Aorta (tissue), 5 donors: ENCODE measurements at regions not wholly inside any gene's neighbourhood (a gene's known extent, or its start where the extent isn't known, plus 50 kb on each side); places are given as distances from the start of the nearest gene placed in this dataset.

ENCODE experiments used
- ATAC-seq: fragments of 200-7000 bp; cut with Tn5 transposase; one replicate; pipeline ENCODE4 v1.9.1; 2022; ENCODE audit warnings: moderate library complexity; ENCODE audit not compliant: low FRiP score
- DNase-seq, 2 donors: peaks; one replicate each; pipeline ENCODE4 v3.0.0-alpha.2; 2020
- H3K27ac ChIP-seq, 2 donors: one replicate each; pipeline ENCODE4 v1.5.1; 2013; ENCODE audit warnings: low read length in 2 of 2, mild to moderate bottlenecking in 2 of 2, moderate library complexity in 2 of 2, control low read depth in 1 of 2, inconsistent platforms in 1 of 2, low read depth in 1 of 2
- H3K27me3 ChIP-seq, 2 donors: one replicate each; pipeline ENCODE4 v1.6.1; 2013; ENCODE audit warnings: control low read depth in 1 of 2, low read length in 1 of 2, mild to moderate bottlenecking in 1 of 2, moderate library complexity in 1 of 2; ENCODE audit not compliant: insufficient read depth in 2 of 2, control insufficient read depth in 1 of 2
- H3K36me3 ChIP-seq, 2 donors: one replicate each; pipeline ENCODE4 v1.6.1; 2013; ENCODE audit warnings: control low read depth in 1 of 2, low read length in 1 of 2, mild to moderate bottlenecking in 1 of 2; ENCODE audit not compliant: insufficient read depth in 2 of 2, control insufficient read depth in 1 of 2
- H3K4me1 ChIP-seq, 2 donors: one replicate each; pipeline ENCODE4 v1.6.1; 2013; ENCODE audit warnings: low read length in 2 of 2, control low read depth in 1 of 2, mild to moderate bottlenecking in 1 of 2, moderate library complexity in 1 of 2; ENCODE audit not compliant: insufficient read depth in 2 of 2, control insufficient read depth in 1 of 2
- H3K4me3 ChIP-seq, 2 donors: one replicate each; pipeline ENCODE4 v1.5.1; 2013; ENCODE audit warnings: low read length in 2 of 2, control low read depth in 1 of 2, mild to moderate bottlenecking in 1 of 2
- H3K9me3 ChIP-seq: one replicate; pipeline ENCODE4 v1.6.1; 2013; ENCODE audit warnings: mild to moderate bottlenecking, low read length; ENCODE audit not compliant: control insufficient read depth
- WGBS, 2 donors: extraction: QIAGEN DNeasy Blood & Tissue Kit; methylation state at CpG; one replicate each; pipeline ENCODE4 v1.1.7; 2013; 5-methylcytosine and 5-hydroxymethylcytosine counted together
- intact Hi-C, 2 donors: fragments of 100-400 bp; cut with DNase I; formaldehyde crosslinking; loops; one replicate each; pipeline versions ENCODE4 v1.14.2 to v1.15.0; 2022
- donor health status: healthy with polysubstance abuse.
- donor health status: Bipolar disorder and iron deficiency.
- donor health status: DM: no; HTN: no; CAD: no.
- donor health status: DM: no; HTN: no; CAD: no.
- donor health status: DM: yes; HTN: yes; CAD: no.

DNA sequence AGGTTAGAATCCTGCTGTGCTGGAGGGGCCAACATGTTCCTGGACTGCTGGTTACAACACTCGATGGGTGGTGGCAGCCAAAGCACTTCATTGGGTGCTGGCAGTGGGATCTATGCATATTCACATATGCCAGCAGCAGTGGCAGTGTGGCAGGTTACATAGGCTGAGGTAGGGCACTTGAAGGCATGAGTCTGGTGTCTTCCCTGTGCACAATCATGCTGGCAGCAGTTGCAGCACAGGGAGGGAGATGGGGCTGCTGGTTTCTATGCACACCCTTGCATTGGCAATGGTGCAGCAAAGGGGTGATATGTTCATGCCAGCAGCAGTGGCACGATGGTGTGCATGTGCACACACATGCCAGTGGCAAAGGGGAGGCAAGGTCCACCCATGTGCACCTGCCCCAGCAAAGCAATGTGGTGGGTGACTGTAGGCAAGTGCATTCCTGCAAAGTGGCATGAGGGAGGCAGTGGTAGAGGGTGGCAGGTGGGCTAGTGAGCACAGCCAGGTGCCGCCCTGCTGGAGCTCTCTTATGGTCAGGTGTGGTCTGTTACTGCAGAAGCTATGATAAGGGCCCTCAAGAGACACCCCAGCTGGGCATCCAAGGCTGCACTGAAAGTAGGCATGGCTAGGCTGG is 356.2 kb upstream of the STEAP1 start:
- no peak overlapping the region for H3K27ac ChIP-seq
- H3K4me1 ChIP-seq = no peaks in the 10 kb centered on the region
- intact Hi-C loops = no loop called here
- DNase-seq = peak in 1 of 2 donors; percentile 51
- WGBS, 2 donors = 84 to 87% methylated on average over 3 of the region's 3 CpGs
- no peaks in the 10 kb centered on the region for H3K27me3 ChIP-seq
- H3K9me3 ChIP-seq = peaks cover 5% of the 10 kb centered on the region
- H3K36me3 ChIP-seq = no peaks in the 10 kb centered on the region
- peak; percentile 11 for ATAC-seq
- H3K4me3 ChIP-seq = no peak overlapping the region

DNA sequence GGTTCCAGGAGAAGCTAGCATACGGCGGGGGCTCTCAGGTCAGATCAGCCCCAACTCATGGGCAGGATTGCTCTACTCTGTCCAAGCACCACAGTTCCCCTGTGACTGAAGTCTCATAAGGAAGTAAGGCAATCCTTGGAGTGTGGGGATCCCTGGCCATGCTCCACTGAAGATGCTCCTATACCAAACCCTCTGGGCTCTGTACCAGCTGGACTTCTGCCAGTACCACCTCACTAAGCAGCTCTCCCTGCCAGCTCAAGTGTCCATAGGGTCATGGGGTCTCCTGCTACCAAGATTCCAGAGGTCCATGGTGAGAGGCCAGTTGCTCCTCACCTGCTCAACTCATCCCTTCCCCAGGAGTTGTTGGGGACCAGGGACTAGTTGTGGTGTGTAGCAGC is 355.7 kb upstream of the STEAP1 start:
- 92 to 100% methylated on average over 2 of the region's 2 CpGs for WGBS, 2 donors
- no peak for ATAC-seq
- DNase-seq = no peak
- no peaks in the 10 kb centered on the region for H3K36me3 ChIP-seq
- H3K4me1 ChIP-seq = no peaks in the 10 kb centered on the region
- H3K27me3 ChIP-seq = no peaks in the 10 kb centered on the region
- no peak overlapping the region for H3K4me3 ChIP-seq
- H3K9me3 ChIP-seq = peaks cover 4% of the 10 kb centered on the region
- intact Hi-C loops = no loop called here
- H3K27ac ChIP-seq = no peak overlapping the region

DNA sequence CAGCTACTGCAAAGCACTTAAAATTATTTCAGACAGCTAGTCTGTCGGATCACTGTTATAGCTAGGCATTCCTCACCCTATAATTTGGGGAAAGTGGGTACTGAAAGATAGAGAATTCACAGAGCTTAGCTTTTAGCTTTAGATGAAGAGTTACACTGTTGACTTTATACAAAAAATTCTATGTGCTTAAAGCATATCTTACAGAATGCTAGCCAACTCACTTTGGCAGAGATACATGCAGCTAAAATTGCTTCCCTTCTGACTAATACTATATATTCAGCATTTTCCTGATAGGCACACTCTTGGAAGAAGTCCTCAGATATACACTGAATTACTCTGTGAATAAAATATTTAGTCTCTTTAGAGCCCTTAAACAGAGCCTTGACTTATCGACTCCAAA is 353.5 kb upstream of the STEAP1 start:
- Histone ChIP-seq H3K9me3 (peaks cover 3% of the 10 kb centered on the region), H3K4me3 (no peak overlapping the region), H3K27me3 (no peaks in the 10 kb centered on the region), H3K4me1 (no peaks in the 10 kb centered on the region), H3K27ac (no peak overlapping the region), H3K36me3 (no peaks in the 10 kb centered on the region)
- no peak for DNase-seq
- WGBS, 2 donors = 8 to 21% methylated on average over 2 of the region's 2 CpGs
- no peak for ATAC-seq
- intact Hi-C loops = no loop called here

DNA sequence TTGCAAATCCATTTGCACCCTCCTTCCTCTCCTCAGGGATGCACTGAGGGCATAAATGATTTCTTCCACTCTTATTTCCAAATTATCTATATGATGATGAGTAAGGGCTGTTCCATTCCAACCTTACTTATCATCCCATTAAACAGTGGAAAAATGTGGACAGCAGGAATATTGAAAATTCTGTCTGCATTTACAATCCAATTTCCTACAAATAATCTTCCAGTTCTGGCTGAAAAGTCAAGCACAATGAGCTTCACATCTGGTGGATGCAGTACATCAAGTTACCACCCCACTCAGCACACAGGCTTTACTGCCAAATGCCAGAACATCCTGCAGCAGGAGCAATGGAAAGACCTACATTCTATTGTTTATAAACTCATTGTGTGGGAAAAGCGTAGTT is 345.0 kb upstream of the STEAP1 start:
- no peak for ATAC-seq
- DNase-seq = no peak
- no peaks in the 10 kb centered on the region for H3K36me3 ChIP-seq
- no peaks in the 10 kb centered on the region for H3K27me3 ChIP-seq
- H3K4me1 ChIP-seq = no peaks in the 10 kb centered on the region
- no peak overlapping the region for H3K4me3 ChIP-seq
- H3K9me3 ChIP-seq = peaks cover 2% of the 10 kb centered on the region
- 69 to 77% methylated on average over 1 of the region's 1 CpG for WGBS, 2 donors
- intact Hi-C loops = no loop called here
- H3K27ac ChIP-seq = no peak overlapping the region

DNA sequence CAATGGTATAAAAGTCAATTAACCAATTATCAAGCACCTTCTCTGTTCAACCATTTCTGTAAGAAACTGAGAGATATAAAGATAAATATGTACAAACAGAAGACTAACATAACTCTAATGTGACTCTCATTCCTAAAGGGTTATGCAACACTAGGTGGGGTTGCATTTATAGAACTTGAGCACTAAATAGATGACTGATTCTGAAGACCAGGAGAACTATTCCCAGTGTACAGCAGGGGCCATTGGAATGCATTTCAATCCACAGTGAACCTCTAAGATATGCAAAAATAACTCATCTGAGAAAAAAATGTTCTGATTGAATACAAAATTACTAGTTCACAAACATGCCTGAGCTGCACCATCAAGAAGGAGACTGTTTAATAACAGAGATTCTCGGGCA is 341.2 kb upstream of the STEAP1 start:
- no peaks in the 10 kb centered on the region for H3K27me3 ChIP-seq
- H3K4me1 ChIP-seq = no peaks in the 10 kb centered on the region
- H3K27ac ChIP-seq = no peak overlapping the region
- WGBS, 2 donors = 86 to 93% methylated on average over 1 of the region's 1 CpG
- no peaks in the 10 kb centered on the region for H3K36me3 ChIP-seq
- intact Hi-C loops = no loop called here
- no peaks in the 10 kb centered on the region for H3K9me3 ChIP-seq
- no peak overlapping the region for H3K4me3 ChIP-seq
- ATAC-seq = no peak
- DNase-seq = no peak

DNA sequence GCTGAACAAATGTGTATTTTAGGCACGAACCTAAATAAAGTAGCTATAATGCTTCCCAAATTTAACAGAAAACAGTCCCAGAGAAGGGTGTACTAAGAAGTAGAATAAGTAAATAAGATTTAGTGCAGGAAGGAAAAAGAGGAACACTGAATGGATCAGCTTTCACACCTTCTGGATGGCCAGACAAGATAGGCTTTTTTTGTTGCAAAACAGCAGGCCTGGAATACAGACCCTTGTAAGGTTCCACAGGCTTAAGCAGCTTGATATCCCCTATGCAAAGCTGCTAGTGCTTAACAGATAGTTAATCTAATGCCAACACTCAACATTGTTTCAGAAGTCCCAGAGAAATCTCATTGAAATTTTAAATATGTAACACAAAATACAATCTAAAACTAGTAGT is 328.1 kb upstream of the STEAP1 start:
- Histone ChIP-seq H3K4me1 (no peaks in the 10 kb centered on the region), H3K9me3 (no peaks in the 10 kb centered on the region), H3K36me3 (no peaks in the 10 kb centered on the region), H3K27ac (no peak overlapping the region), H3K4me3 (no peak overlapping the region), H3K27me3 (no peaks in the 10 kb centered on the region)
- ATAC-seq (no peak), DNase-seq (no peak)
- 44 to 61% methylated on average over 1 of the region's 1 CpG for WGBS, 2 donors
- intact Hi-C loops = no loop called here

DNA sequence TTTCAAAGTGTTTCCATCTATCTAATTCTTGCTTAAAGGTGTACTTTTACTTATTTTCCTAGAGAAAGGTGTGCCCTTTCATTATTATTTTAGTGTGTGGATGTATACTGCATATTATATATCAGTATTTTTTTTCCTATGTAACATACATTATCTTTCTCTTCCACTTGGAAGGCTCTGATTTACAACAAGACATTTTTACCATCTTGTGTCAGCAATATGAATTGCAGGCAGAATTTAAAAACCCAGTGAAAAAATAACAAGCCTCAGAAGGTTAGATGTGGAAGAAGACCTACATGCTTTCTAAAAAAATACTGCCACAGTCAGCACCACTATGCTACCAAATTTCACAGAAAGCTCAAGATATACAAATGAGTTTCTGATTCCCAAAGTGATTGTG is 327.7 kb upstream of the STEAP1 start:
- intact Hi-C loops = no loop called here
- Histone ChIP-seq H3K4me3 (no peak overlapping the region), H3K27me3 (no peaks in the 10 kb centered on the region), H3K27ac (no peak overlapping the region), H3K4me1 (no peaks in the 10 kb centered on the region), H3K9me3 (no peaks in the 10 kb centered on the region), H3K36me3 (no peaks in the 10 kb centered on the region)
- DNase-seq (no peak), ATAC-seq (no peak)

DNA sequence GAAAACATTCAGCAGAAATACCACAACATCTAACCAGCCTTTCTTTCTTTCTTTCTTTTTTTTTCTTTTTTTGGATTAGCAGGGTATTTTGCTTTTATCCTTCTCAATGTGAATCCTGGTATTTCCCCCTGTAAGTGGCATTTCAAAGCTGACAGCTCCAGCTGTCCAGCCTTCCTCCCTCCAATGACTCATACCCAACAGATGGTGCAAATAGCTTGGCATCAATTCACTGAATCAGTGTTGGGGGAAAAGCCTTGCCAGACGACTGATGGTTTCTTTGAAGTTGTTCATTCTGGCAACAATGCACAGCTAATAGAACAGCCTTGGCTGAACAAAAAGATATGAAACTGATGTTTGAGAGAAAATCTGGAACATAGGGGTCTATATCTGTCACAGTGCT is 316.8 kb upstream of the STEAP1 start:
- no peak for DNase-seq
- Histone ChIP-seq H3K4me3 (no peak overlapping the region), H3K36me3 (no peaks in the 10 kb centered on the region), H3K27ac (no peak overlapping the region), H3K4me1 (no peaks in the 10 kb centered on the region), H3K27me3 (no peaks in the 10 kb centered on the region), H3K9me3 (no peaks in the 10 kb centered on the region)
- ATAC-seq = no peak
- 0 to 4% methylated on average over 1 of the region's 1 CpG for WGBS, 2 donors
- intact Hi-C loops = no loop called here

DNA sequence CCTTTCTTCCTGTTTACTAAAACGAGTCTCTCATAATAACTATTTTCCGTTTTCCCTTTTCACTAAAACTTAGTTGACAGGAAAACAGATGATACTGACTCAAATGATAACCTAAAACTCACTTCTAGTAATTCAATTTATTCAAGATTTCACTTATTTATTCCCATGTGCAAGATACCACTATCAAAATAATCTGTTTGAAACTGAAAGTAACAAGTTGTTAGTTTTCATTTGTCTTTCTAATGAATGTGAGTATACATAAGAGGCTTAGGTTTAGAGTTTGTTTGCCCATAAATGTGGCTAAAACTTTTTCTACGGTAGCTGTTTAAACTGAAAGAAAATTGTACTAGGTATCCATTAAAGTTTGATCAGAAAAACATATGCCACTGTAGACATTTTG is 314.9 kb upstream of the STEAP1 start:
- Histone ChIP-seq H3K4me3 (no peak overlapping the region), H3K9me3 (no peaks in the 10 kb centered on the region), H3K27me3 (no peaks in the 10 kb centered on the region), H3K27ac (no peak overlapping the region), H3K4me1 (no peaks in the 10 kb centered on the region), H3K36me3 (no peaks in the 10 kb centered on the region)
- intact Hi-C loops = no loop called here
- WGBS, 2 donors = 78% methylated on average over 3 of the region's 3 CpGs
- ATAC-seq (no peak), DNase-seq (no peak)
